A549 (cell line): ENCODE measurements at regions not wholly inside any gene's neighbourhood (a gene's known extent, or its start where the extent isn't known, plus 50 kb on each side); places are given as distances from the start of the nearest gene placed in this dataset.
"Not testable (repeated sequence)": the region's sequence is repeated elsewhere in the genome, so short reads cannot be mapped to it uniquely, and the experiment has no call there.

ENCODE experiments used
- ATAC-seq, 2 experiments: fragments of 200-7000 bp in 1 of 2; fragments of >200 bp in 1 of 2; cut with Nextera tagmentation in 1 of 2; cut with Tn5 transposase in 1 of 2; 3 replicates each; pipeline versions ENCODE4 v1.8.0 to v1.9.1; 2018 to 2020; ENCODE audit warnings: mild to moderate bottlenecking in 1 of 2, moderate library complexity in 1 of 2
- CTCF ChIA-PET: fragments of 300-600 bp; sonication (Branson Sonifier 250); formaldehyde crosslinking; extraction: SDS; loops from one replicate; lab custom pipeline; 2021; ENCODE audit warnings: antibody characterized with exemption, inconsistent platforms; lab: Yijun Ruan, JAX
- POLR2A ChIA-PET: fragments of 350-600 bp; formaldehyde crosslinking; extraction: SDS; loops from one replicate; lab custom pipeline; 2021; ENCODE audit warnings: antibody characterized with exemption, inconsistent platforms; lab: Yijun Ruan, JAX
- DNase-seq, 2 experiments: peaks; one replicate each; pipeline versions ENCODE4 v3.0.0 to v3.0.0-alpha.2; 2011 to 2016; ENCODE audit warnings: low read depth in 1 of 2, low spot score in 1 of 2
- FAIRE-seq: peaks from 2 replicates; lab custom pipeline; 2011; peaks lifted over from hg19 to GRCh38; lab: Jason Lieb, UNC
- H3K27ac ChIP-seq, 2 experiments: fragments of >200 bp; sonication (Bioruptor Twin); formaldehyde crosslinking; 3 replicates each; pipeline ENCODE4 v1.5.1; 2016 to 2017
- H3K4me1 ChIP-seq: fragments of >200 bp; sonication (Bioruptor Twin); formaldehyde crosslinking; 3 replicates; pipeline ENCODE4 v1.6.1; 2016
- H3K4me2 ChIP-seq: fragments of >200 bp; sonication (Bioruptor Twin); formaldehyde crosslinking; 3 replicates; pipeline ENCODE4 v1.6.1; 2016
- H3K4me3 ChIP-seq: fragments of >200 bp; sonication (Bioruptor Twin); formaldehyde crosslinking; 3 replicates; pipeline ENCODE4 v1.5.1; 2016
- H3K9me3 ChIP-seq: fragments of >200 bp; sonication (Bioruptor Twin); formaldehyde crosslinking; 3 replicates; pipeline ENCODE4 v1.6.1; 2016
- CBX8 ChIP-seq: fragments of 200-600 bp; sonication (generic); IDR thresholded peaks from 2 replicates; pipeline ENCODE4 v1.6.1; 2016
- CEBPB ChIP-seq, 2 experiments: fragments of >200 bp in 1 of 2; sonication (Bioruptor Twin) in 1 of 2; formaldehyde crosslinking in 1 of 2; IDR thresholded peaks; 2 replicates each; pipeline ENCODE4 v1.6.1; 2012 to 2016
- CHD4 ChIP-seq: fragments of 200-600 bp; sonication (generic); IDR thresholded peaks from 2 replicates; pipeline ENCODE4 v1.6.1; 2016; ENCODE audit warnings: antibody characterized with exemption, mild to moderate bottlenecking, borderline replicate concordance
- CTCF ChIP-seq: fragments of >200 bp; sonication (Bioruptor Twin); formaldehyde crosslinking; IDR thresholded peaks from 3 replicates; pipeline ENCODE4 v1.5.1; 2016
- EHF ChIP-seq: fragments of 250-450 bp; sonication (Bioruptor Pico); IDR thresholded peaks from 2 replicates; pipeline ENCODE4 v1.5.0; 2020; ENCODE audit warnings: mild to moderate bottlenecking
- EHMT2 ChIP-seq: fragments of 200-600 bp; sonication (generic); IDR thresholded peaks from 2 replicates; pipeline ENCODE4 v1.6.1; 2016; ENCODE audit warnings: antibody characterized with exemption, low read depth, mild to moderate bottlenecking, moderate library complexity
- EP300 ChIP-seq, 2 experiments: fragments of >200 bp; sonication (Bioruptor Twin); formaldehyde crosslinking; IDR thresholded peaks; 2 replicates in 1 of 2; 3 replicates in 1 of 2; pipeline ENCODE4 v1.6.1; 2016 to 2017
- FOSL2 ChIP-seq, 2 experiments: fragments of 450-650 bp in 1 of 2; fragments of >200 bp in 1 of 2; sonication (Bioruptor Twin) in 1 of 2; formaldehyde crosslinking; IDR thresholded peaks; 2 replicates each; pipeline versions ENCODE4 v1.5.0 to v1.6.1; 2016 to 2020; ENCODE audit warnings: mild to moderate bottlenecking in 1 of 2, moderate library complexity in 1 of 2
- GATA3 ChIP-seq: IDR thresholded peaks from 2 replicates; pipeline ENCODE4 v1.6.1; 2012; ENCODE audit warnings: borderline replicate concordance
- KDM1A ChIP-seq: fragments of 200-600 bp; sonication (generic); IDR thresholded peaks from 2 replicates; pipeline ENCODE4 v1.6.1; 2016; ENCODE audit warnings: low read depth, mild to moderate bottlenecking
- MAFK ChIP-seq: fragments of 450-650 bp; IDR thresholded peaks from 2 replicates; pipeline ENCODE4 v1.6.1; 2014; ENCODE audit not compliant: partially characterized antibody
- MYC ChIP-seq: IDR thresholded peaks from 2 replicates; pipeline ENCODE4 v1.6.1; 2012; ENCODE audit warnings: mild to moderate bottlenecking, inconsistent platforms, low read length, improper control_type of control experiment, borderline replicate concordance
- NR3C1 ChIP-seq: fragments of >200 bp; sonication (Bioruptor Twin); formaldehyde crosslinking; IDR thresholded peaks from 3 replicates; pipeline ENCODE4 v1.6.1; 2017
- PBX3 ChIP-seq: IDR thresholded peaks from 2 replicates; pipeline ENCODE4 v1.6.1; 2012
- POLR2A ChIP-seq: IDR thresholded peaks from 2 replicates; pipeline ENCODE4 v1.6.1; 2012; ENCODE audit warnings: mild to moderate bottlenecking, low read length
- POLR2AphosphoS2 ChIP-seq: conservative IDR thresholded peaks from 2 replicates; pipeline ENCODE4 v1.6.1; 2012; ENCODE audit warnings: low read length, improper control_type of control experiment, inconsistent platforms
- RNF2 ChIP-seq: fragments of 200-600 bp; sonication (generic); IDR thresholded peaks from 2 replicates; pipeline ENCODE4 v1.6.1; 2016; ENCODE audit warnings: low read depth, mild to moderate bottlenecking, antibody characterized with exemption, moderate library complexity, borderline replicate concordance
- TFCP2L1 ChIP-seq: fragments of 250-450 bp; sonication (Bioruptor Pico); IDR thresholded peaks from 2 replicates; pipeline ENCODE4 v1.5.0; 2021; ENCODE audit warnings: mild to moderate bottlenecking
- TP53 ChIP-seq: fragments of 250-450 bp; sonication (Bioruptor Pico); IDR thresholded peaks from 2 replicates; pipeline ENCODE4 v1.5.0; 2021; ENCODE audit warnings: mild to moderate bottlenecking, moderate library complexity
- ZNF302 ChIP-seq: fragments of 250-450 bp; sonication (Bioruptor Pico); IDR thresholded peaks from 2 replicates; pipeline ENCODE4 v1.9.0; 2021; ENCODE audit warnings: inconsistent platforms, mild to moderate bottlenecking, moderate library complexity
- ZSCAN20 ChIP-seq: fragments of 250-450 bp; sonication (Bioruptor Pico); IDR thresholded peaks from 2 replicates; pipeline ENCODE4 v1.8.0; 2022; ENCODE audit warnings: mild to moderate bottlenecking, moderate library complexity
- WGBS: methylation state at CpG from one replicate; pipeline ENCODE4 v1.1.6; 2017; ENCODE audit errors: missing lambda C conversion rate; 5-methylcytosine and 5-hydroxymethylcytosine counted together
- TF ChIP-seq, protein P1 (sequence below): IDR thresholded peaks from 2 replicates; pipeline ENCODE4 v1.6.1; 2012
- TF ChIP-seq, protein P2 (sequence below): fragments of 250-450 bp; sonication (Bioruptor Pico); IDR thresholded peaks from 2 replicates; pipeline ENCODE4 v1.5.0; 2021; ENCODE audit warnings: mild to moderate bottlenecking, moderate library complexity, borderline replicate concordance
- TF ChIP-seq, protein P3 (sequence below): fragments of >200 bp; sonication (Bioruptor Twin); formaldehyde crosslinking; IDR thresholded peaks from 3 replicates; pipeline ENCODE4 v1.6.1; 2016

DNA sequence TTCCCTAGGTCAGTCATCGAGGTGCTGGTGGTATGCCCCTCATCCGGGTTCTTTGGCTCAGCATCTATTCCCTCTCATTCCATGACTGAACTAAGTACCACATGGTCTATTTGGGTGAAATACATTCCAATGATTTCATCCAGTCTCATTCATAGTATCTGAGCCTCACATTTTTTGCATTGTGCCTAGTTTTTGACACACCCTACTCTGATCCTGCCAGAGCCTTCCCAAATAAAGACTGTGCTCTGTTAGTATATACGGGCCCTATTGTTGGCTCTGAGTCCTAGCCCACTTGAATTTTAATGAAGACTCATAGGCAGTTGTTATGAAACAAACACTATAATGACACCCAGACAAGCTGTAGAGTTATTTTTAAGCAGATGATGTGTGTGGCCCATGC, 740.7 kb downstream of the CETN3 start:
- TF ChIP-seq EHF (CRISPR knock-in tag) (no peak), CHD4 (no peak), TP53 (CRISPR knock-in tag) (no peak), GATA3 (no peak), ZNF302 (no peak)
- H3K4me3 ChIP-seq, result no peak overlapping the region
- H3K4me1 ChIP-seq, result no peaks in the 10 kb centered on the region
- WGBS, result 20% methylated on average over 3 of the region's 3 CpGs
- H3K4me2 ChIP-seq, result no peak overlapping the region
- FAIRE-seq (no peak), DNase-seq (no peak), ATAC-seq (no peak)
- no peak overlapping the region for H3K27ac ChIP-seq
- H3K9me3 ChIP-seq, result no peaks in the 10 kb centered on the region; the same call in 2 of the 3 replicates
- ChIA-PET POLR2A (no interaction called here), CTCF (no interaction called here)

- H3K4me3 ChIP-seq, result no peak overlapping the region
- DNase-seq, result no peak
- no peak overlapping the region for H3K27ac ChIP-seq
- H3K9me3 ChIP-seq, result no peaks in the 10 kb centered on the region
- H3K4me1 ChIP-seq, result no peaks in the 10 kb centered on the region
- FAIRE-seq, result no peak
- TF ChIP-seq RNF2 (no peak), CBX8 (no peak), PBX3 (no peak), NR3C1 (no peak), TP53 (CRISPR knock-in tag) (no peak), FOSL2 (IDR thresholded peaks at IDR 0.05) (no peak), FOSL2 (CRISPR knock-in tag; IDR thresholded peaks at IDR 0.05) (no peak), EP300 (IDR thresholded peaks at IDR 0.05) (no peak), CTCF (no peak)
- TF ChIP-seq, protein P1, sequence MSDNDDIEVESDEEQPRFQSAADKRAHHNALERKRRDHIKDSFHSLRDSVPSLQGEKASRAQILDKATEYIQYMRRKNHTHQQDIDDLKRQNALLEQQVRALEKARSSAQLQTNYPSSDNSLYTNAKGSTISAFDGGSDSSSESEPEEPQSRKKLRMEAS, result no peak
- TF ChIP-seq, all 56 proteins: peak for 0
- POLR2A ChIA-PET, result no interaction called here
- no peak overlapping the region for H3K4me2 ChIP-seq
- ATAC-seq, result no peak
- 2% methylated on average over 4 of the region's 4 CpGs for WGBS
- CTCF ChIA-PET, result no interaction called here
Measured at GRCh38 chr5:89662499-89662898, 747.1 kb downstream of the CETN3 start.

DNA sequence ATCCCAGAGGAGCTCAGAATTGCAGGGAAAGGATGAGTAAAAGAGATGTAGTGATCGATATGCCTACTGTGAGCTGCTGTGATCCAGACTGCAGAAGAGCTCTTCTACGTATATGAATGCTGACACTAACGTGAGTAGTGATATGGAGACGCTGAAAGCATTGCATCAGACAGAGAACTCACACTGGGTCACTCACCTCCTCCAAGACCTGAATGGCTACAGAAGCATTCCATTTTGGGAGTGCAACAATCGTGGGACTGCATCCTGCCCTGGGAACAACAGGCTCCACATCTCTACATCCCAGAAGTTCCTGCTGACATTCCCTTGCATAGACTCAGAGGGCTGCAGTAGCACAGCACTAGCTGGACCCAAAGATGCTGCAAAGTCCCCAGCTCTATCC, 755.9 kb upstream of the MEF2C start:
- Histone ChIP-seq H3K4me1 (no peaks in the 10 kb centered on the region), H3K4me3 (no peak overlapping the region), H3K9me3 (no peaks in the 10 kb centered on the region), H3K4me2 (no peak overlapping the region), H3K27ac (no peak overlapping the region)
- FAIRE-seq (no peak), ATAC-seq (no peak), DNase-seq (no peak)
- WGBS, result under 1% methylated on average over 5 of the region's 5 CpGs
- no peak for TF ChIP-seq EHMT2
- no peak for TF ChIP-seq MYC
- no peak for TF ChIP-seq KDM1A
- TF ChIP-seq, protein P2, sequence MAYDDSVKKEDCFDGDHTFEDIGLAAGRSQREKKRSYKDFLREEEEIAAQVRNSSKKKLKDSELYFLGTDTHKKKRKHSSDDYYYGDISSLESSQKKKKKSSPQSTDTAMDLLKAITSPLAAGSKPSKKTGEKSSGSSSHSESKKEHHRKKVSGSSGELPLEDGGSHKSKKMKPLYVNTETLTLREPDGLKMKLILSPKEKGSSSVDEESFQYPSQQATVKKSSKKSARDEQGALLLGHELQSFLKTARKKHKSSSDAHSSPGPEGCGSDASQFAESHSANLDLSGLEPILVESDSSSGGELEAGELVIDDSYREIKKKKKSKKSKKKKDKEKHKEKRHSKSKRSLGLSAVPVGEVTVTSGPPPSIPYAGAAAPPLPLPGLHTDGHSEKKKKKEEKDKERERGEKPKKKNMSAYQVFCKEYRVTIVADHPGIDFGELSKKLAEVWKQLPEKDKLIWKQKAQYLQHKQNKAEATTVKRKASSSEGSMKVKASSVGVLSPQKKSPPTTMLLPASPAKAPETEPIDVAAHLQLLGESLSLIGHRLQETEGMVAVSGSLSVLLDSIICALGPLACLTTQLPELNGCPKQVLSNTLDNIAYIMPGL (CRISPR knock-in tag), result no peak
- TF ChIP-seq ZSCAN20, result no peak
- no peak for TF ChIP-seq NR3C1
- TF ChIP-seq, protein P3, sequence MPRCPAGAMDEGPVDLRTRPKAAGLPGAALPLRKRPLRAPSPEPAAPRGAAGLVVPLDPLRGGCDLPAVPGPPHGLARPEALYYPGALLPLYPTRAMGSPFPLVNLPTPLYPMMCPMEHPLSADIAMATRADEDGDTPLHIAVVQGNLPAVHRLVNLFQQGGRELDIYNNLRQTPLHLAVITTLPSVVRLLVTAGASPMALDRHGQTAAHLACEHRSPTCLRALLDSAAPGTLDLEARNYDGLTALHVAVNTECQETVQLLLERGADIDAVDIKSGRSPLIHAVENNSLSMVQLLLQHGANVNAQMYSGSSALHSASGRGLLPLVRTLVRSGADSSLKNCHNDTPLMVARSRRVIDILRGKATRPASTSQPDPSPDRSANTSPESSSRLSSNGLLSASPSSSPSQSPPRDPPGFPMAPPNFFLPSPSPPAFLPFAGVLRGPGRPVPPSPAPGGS, result no peak
- no peak for TF ChIP-seq POLR2A
- TF ChIP-seq TFCP2L1 (CRISPR knock-in tag), result no peak
- TF ChIP-seq CEBPB (IDR thresholded peaks at IDR 0.05), result no peak
- TF ChIP-seq MAFK, result no peak
- TF ChIP-seq POLR2AphosphoS2, result no peak
- no peak for TF ChIP-seq CTCF
- CTCF ChIA-PET, result no interaction called here
- POLR2A ChIA-PET, result no interaction called here

DNA sequence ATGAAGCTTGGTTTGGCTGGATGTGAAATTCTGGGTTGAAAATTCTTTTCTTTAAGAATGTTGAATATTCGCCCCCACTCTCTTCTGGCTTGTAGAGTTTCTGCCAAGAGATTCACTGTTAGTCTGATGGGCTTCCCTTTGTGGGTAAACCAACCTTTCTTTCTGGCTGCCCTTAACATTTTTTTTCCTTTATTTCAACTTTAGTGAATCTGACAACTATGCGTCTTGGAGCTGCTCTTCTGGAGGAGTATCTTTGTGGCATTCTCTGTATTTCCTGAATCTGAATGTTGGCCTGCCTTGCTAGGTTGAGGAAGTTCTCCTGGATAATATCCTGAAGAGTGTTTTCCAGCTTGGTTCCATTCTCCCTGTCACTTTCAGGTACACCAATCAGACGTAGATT, 751.2 kb upstream of the MEF2C start:
- H3K4me1 ChIP-seq, FAIRE-seq, DNase-seq, H3K4me3 ChIP-seq, H3K27ac ChIP-seq, CTCF ChIA-PET, ATAC-seq, H3K9me3 ChIP-seq, H3K4me2 ChIP-seq, POLR2A ChIA-PET: not testable (repeated sequence)
- 17% methylated on average over 3 of the region's 3 CpGs for WGBS
